HepG2 (cell line): ENCODE measurements at regions not wholly inside any gene's neighbourhood (a gene's known extent, or its start where the extent isn't known, plus 50 kb on each side); places are given as distances from the start of the nearest gene placed in this dataset.

ENCODE experiments used
- ATAC-seq: fragments of 200-7000 bp; cut with Tn5 transposase; 3 replicates; pipeline ENCODE4 v1.9.1; 2020; ENCODE audit warnings: mild to moderate bottlenecking, moderate library complexity
- BruUV-seq: library from RNA; stranded (reverse); fragments of 400-500 nt; replicated peaks from 2 replicates; lab custom pipeline; 2021; lab: Mats Ljungman, UMichigan
- CTCF ChIA-PET: fragments of 300-600 bp; formaldehyde crosslinking; extraction: SDS; loops from one replicate; lab custom pipeline; 2021; ENCODE audit warnings: low total read pairs, inconsistent platforms, low intra/inter-chr PET ratio; lab: Yijun Ruan, JAX
- POLR2A ChIA-PET: fragments of 350-600 bp; sonication (Branson Sonifier 250); formaldehyde crosslinking; loops from one replicate; lab custom pipeline; 2020; ENCODE audit warnings: antibody characterized with exemption, inconsistent platforms; lab: Yijun Ruan, JAX
- DNase-seq: peaks from one replicate; pipeline ENCODE4 v3.0.0-alpha.2; 2015; ENCODE audit warnings: low spot score
- FAIRE-seq: peaks from 3 replicates; lab custom pipeline; 2011; peaks lifted over from hg19 to GRCh38; lab: Jason Lieb, UNC
- H2AFZ ChIP-seq: one replicate; pipeline ENCODE4 v1.6.1; 2011; ENCODE audit warnings: low read length, inconsistent platforms
- H3K27ac ChIP-seq: fragments of 300-600 bp; 3 replicates; pipeline ENCODE4 v1.8.0; 2011; ENCODE audit warnings: mixed run types, mild to moderate bottlenecking, mixed read lengths, low read length, inconsistent platforms; ENCODE audit not compliant: insufficient read depth; ENCODE audit errors: extremely low read length
- H3K27me3 ChIP-seq, 2 experiments: fragments of 200-600 bp in 1 of 2; 2 replicates in 1 of 2; 3 replicates in 1 of 2; pipeline versions ENCODE4 v1.6.0 to v1.8.0; 2011; ENCODE audit warnings: low read length in 2 of 2, mild to moderate bottlenecking in 2 of 2, moderate library complexity in 2 of 2, inconsistent platforms in 1 of 2; ENCODE audit not compliant: insufficient read depth in 2 of 2, control insufficient read depth in 1 of 2
- H3K36me3 ChIP-seq, 2 experiments: fragments of 200-600 bp in 1 of 2; replicated peaks in 1 of 2; 2 replicates in 1 of 2; 3 replicates in 1 of 2; pipeline versions ENCODE4 v1.5.1 to v1.8.0; 2011; ENCODE audit warnings: low read length in 2 of 2, inconsistent platforms in 1 of 2; ENCODE audit not compliant: insufficient read depth in 2 of 2, control insufficient read depth in 1 of 2
- H3K4me1 ChIP-seq: 2 replicates; pipeline ENCODE4 v1.5.1; 2012; ENCODE audit warnings: low read length, inconsistent platforms; ENCODE audit not compliant: insufficient read depth
- H3K4me2 ChIP-seq: 2 replicates; pipeline ENCODE4 v1.6.0; 2011; ENCODE audit warnings: low read depth, low read length, inconsistent platforms
- H3K4me3 ChIP-seq, 3 experiments: fragments of 200-600 bp in 1 of 3; sonication (generic), shearing (Covaris generic) in 1 of 3; replicated peaks in 1 of 3; 2 replicates each; pipeline ENCODE4 v1.5.1; 2011 to 2016; ENCODE audit warnings: low read length in 3 of 3, inconsistent platforms in 2 of 3, low read depth in 2 of 3, mild to moderate bottlenecking in 2 of 3, control low read depth in 1 of 3, mixed read lengths in 1 of 3; ENCODE audit not compliant: insufficient read depth in 1 of 3
- H3K79me2 ChIP-seq: one replicate; pipeline ENCODE4 v1.6.1; 2011; ENCODE audit warnings: low read length, inconsistent platforms; ENCODE audit not compliant: insufficient read depth
- H3K9ac ChIP-seq: 2 replicates; pipeline ENCODE4 v1.6.0; 2011; ENCODE audit warnings: mild to moderate bottlenecking, low read depth, low read length, inconsistent platforms; ENCODE audit not compliant: insufficient read depth
- H3K9me3 ChIP-seq: 2 replicates; pipeline ENCODE4 v1.5.1; 2012; ENCODE audit warnings: mild to moderate bottlenecking, low read length
- H4K20me1 ChIP-seq: 2 replicates; pipeline ENCODE4 v1.6.0; 2011; ENCODE audit warnings: inconsistent platforms, mild to moderate bottlenecking, low read length, moderate library complexity; ENCODE audit not compliant: insufficient read depth
- GABPB1 ChIP-seq: IDR thresholded peaks from 2 replicates; pipeline ENCODE4 v1.6.1; 2016; ENCODE audit warnings: mild to moderate bottlenecking, missing genetic modification reagents, moderate library complexity, missing compliant biosample characterization
- HOXA7 ChIP-seq: sonication (generic); formaldehyde crosslinking; IDR thresholded peaks from 2 replicates; pipeline ENCODE4 v1.8.1; 2022; ENCODE audit warnings: mild to moderate bottlenecking, missing genetic modification reagents, moderate library complexity
- SMARCC2 ChIP-seq: fragments of 450-650 bp; IDR thresholded peaks from 2 replicates; pipeline ENCODE4 v1.6.1; 2017; ENCODE audit warnings: antibody characterized with exemption, mild to moderate bottlenecking
- ZNF552 ChIP-seq: sonication (generic); formaldehyde crosslinking; IDR thresholded peaks from 2 replicates; pipeline ENCODE4 v1.9.0; 2022; ENCODE audit warnings: missing genetic modification reagents, mild to moderate bottlenecking, borderline replicate concordance
- ZNF761 ChIP-seq: sonication (generic); formaldehyde crosslinking; conservative IDR thresholded peaks from 2 replicates; pipeline ENCODE4 v1.4.0; 2020; ENCODE audit warnings: mild to moderate bottlenecking, missing genetic modification reagents
- ZNF839 ChIP-seq: sonication (generic); formaldehyde crosslinking; IDR thresholded peaks from 2 replicates; pipeline ENCODE4 v1.4.0; 2020; ENCODE audit warnings: missing genetic modification reagents, mild to moderate bottlenecking, borderline replicate concordance
- WGBS: methylation state at CpG from one replicate; pipeline ENCODE4 v1.1.6; 2017; ENCODE audit warnings: low lambda C conversion rate; 5-methylcytosine and 5-hydroxymethylcytosine counted together
- in situ Hi-C: cut with HindIII; loops from 2 replicates; pipeline ENCODE4 v1.10.0; 2017; ENCODE audit warnings: low pct_unique_long_range_greater_than_20kb; ENCODE audit not compliant: extremely low pct_ligation_motif_present
- intact Hi-C: fragments of 100-400 bp; cut with micrococcal nuclease; formaldehyde crosslinking; loops from one replicate; pipeline ENCODE4 v1.10.0; 2022; ENCODE audit not compliant: unreplicated experiment
- TF ChIP-seq, protein P1 (sequence below): sonication (generic); formaldehyde crosslinking; IDR thresholded peaks from 2 replicates; pipeline ENCODE4 v1.9.0; 2021; ENCODE audit warnings: missing genetic modification reagents, borderline replicate concordance
- TF ChIP-seq, protein P2 (sequence below): sonication (generic); formaldehyde crosslinking; IDR thresholded peaks from 2 replicates; pipeline ENCODE4 v1.4.0; 2020; ENCODE audit warnings: missing genetic modification reagents

DNA sequence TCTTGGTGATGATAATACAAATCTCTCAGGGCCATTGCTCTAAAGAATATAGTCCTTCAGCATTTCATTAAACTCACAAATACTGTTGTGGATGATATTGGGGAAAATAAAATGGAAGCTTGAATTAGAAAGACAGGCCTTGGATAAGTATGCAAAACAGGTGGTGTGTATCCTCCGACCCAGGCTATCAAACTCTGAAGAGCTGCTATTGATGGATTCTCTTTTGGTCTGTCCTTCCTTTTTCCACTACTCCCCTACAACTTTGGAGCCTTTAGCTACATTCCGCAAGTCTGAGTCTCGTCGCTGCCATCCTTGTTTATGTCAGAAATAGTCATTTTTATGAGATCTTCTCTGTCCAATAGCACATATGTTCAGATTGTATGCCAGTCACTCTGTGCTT lies 351.6 kb downstream of the KCNJ2 start:
- Histone ChIP-seq H2AFZ (no peak overlapping the region), H3K79me2 (no peaks in the 10 kb centered on the region), H4K20me1 (no peaks in the 10 kb centered on the region), H3K9ac (no peak overlapping the region), H3K9me3 (peaks cover 62% of the 10 kb centered on the region), H3K36me3 (no peaks in the 10 kb centered on the region), H3K4me2 (no peak overlapping the region), H3K4me1 (no peaks in the 10 kb centered on the region), H3K27me3 (no peaks in the 10 kb centered on the region), H3K27ac (no peak overlapping the region), H3K4me3 (no peak overlapping the region)
- WGBS, result 25% methylated on average over 4 of the region's 4 CpGs
- intact Hi-C loops, result no loop called here
- ChIA-PET CTCF (no interaction called here), POLR2A (no interaction called here)
- FAIRE-seq (no peak), DNase-seq (no peak), ATAC-seq (no peak)
- in situ Hi-C loops, result no loop called here
- no TSS peak for BruUV-seq
- TF ChIP-seq SMARCC2, result no peak
- TF ChIP-seq, protein P1, sequence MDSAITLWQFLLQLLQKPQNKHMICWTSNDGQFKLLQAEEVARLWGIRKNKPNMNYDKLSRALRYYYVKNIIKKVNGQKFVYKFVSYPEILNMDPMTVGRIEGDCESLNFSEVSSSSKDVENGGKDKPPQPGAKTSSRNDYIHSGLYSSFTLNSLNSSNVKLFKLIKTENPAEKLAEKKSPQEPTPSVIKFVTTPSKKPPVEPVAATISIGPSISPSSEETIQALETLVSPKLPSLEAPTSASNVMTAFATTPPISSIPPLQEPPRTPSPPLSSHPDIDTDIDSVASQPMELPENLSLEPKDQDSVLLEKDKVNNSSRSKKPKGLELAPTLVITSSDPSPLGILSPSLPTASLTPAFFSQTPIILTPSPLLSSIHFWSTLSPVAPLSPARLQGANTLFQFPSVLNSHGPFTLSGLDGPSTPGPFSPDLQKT (CRISPR knock-in tag), result no peak
- TF ChIP-seq ZNF839 (CRISPR knock-in tag), result no peak
- no peak for TF ChIP-seq ZNF761 (CRISPR knock-in tag)
- no peak for TF ChIP-seq ZNF552
- TF ChIP-seq HOXA7 (CRISPR knock-in tag), result no peak
- no peak for TF ChIP-seq GABPB1 (CRISPR knock-in tag)
- TF ChIP-seq, protein P2, sequence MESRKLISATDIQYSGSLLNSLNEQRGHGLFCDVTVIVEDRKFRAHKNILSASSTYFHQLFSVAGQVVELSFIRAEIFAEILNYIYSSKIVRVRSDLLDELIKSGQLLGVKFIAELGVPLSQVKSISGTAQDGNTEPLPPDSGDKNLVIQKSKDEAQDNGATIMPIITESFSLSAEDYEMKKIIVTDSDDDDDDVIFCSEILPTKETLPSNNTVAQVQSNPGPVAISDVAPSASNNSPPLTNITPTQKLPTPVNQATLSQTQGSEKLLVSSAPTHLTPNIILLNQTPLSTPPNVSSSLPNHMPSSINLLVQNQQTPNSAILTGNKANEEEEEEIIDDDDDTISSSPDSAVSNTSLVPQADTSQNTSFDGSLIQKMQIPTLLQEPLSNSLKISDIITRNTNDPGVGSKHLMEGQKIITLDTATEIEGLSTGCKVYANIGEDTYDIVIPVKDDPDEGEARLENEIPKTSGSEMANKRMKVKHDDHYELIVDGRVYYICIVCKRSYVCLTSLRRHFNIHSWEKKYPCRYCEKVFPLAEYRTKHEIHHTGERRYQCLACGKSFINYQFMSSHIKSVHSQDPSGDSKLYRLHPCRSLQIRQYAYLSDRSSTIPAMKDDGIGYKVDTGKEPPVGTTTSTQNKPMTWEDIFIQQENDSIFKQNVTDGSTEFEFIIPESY, result no peak
- TF ChIP-seq, all 625 proteins: peak for 0
